NCI-H2107 treated with DMSO at 0.1 percent for 48 hours (cell line): ENCODE measurements at regions not wholly inside any gene's neighbourhood (a gene's known extent, or its start where the extent isn't known, plus 50 kb on each side); places are given as distances from the start of the nearest gene placed in this dataset.

ENCODE experiments used
- DNase-seq: peaks from one replicate; lab custom pipeline; 2025; ENCODE audit not compliant: unreplicated experiment; lab: John Stamatoyannopoulos, UW

GRCh38 chr15:72966641-72967040, 85.6 kb upstream of the NEO1 start:
- no peak for DNase-seq

- DNase-seq, result no peak
Observed at GRCh38 chr15:72965671-72966070, 86.6 kb upstream of the NEO1 start.

- no peak for DNase-seq
Observed at GRCh38 chr15:72964542-72964941, 87.7 kb upstream of the NEO1 start.

- DNase-seq, result no peak
Observed at GRCh38 chr15:72964135-72964534, 88.1 kb upstream of the NEO1 start.

- no peak for DNase-seq
Observed at GRCh38 chr15:72962054-72962702, 90.1 kb upstream of the NEO1 start.

GRCh38 chr15:72961346-72961745, 90.9 kb upstream of the NEO1 start:
- DNase-seq, result no peak

GRCh38 chr15:72958634-72959033, 93.6 kb upstream of the NEO1 start:
- DNase-seq, result no peak

GRCh38 chr15:72953306-72953705, 99.0 kb upstream of the NEO1 start:
- DNase-seq, result no peak

GRCh38 chr15:72952151-72952550, 100.1 kb upstream of the NEO1 start:
- no peak for DNase-seq

GRCh38 chr15:72948662-72949061, 103.6 kb upstream of the NEO1 start:
- no peak for DNase-seq

- no peak for DNase-seq
Observed at GRCh38 chr15:72947709-72948108, 104.6 kb upstream of the NEO1 start.

- no peak for DNase-seq
Observed at GRCh38 chr15:72944565-72944964, 107.7 kb upstream of the NEO1 start.

GRCh38 chr15:72940229-72940622, 112.0 kb upstream of the NEO1 start:
- no peak for DNase-seq

- DNase-seq, result no peak
Observed at GRCh38 chr15:72939514-72940228, 112.6 kb upstream of the NEO1 start.

GRCh38 chr15:72936691-72937679, 115.3 kb upstream of the NEO1 start:
- no peak for DNase-seq

- DNase-seq, result no peak
Observed at GRCh38 chr15:72936237-72936636, 116.0 kb upstream of the NEO1 start.

- DNase-seq, result no peak
Observed at GRCh38 chr15:72935521-72935920, 116.7 kb upstream of the NEO1 start.

GRCh38 chr15:72934921-72935320, 117.3 kb upstream of the NEO1 start:
- DNase-seq, result no peak

- no peak for DNase-seq
Observed at GRCh38 chr15:72933976-72934375, 118.3 kb upstream of the NEO1 start.

GRCh38 chr15:72932472-72932871, 119.8 kb upstream of the NEO1 start:
- no peak for DNase-seq

GRCh38 chr15:72927451-72927850, 124.8 kb upstream of the NEO1 start:
- no peak for DNase-seq

- no peak for DNase-seq
Observed at GRCh38 chr15:72925661-72926060, 126.6 kb upstream of the NEO1 start.
